HepG2 (cell line): ENCODE measurements at regions not wholly inside any gene's neighbourhood (a gene's known extent, or its start where the extent isn't known, plus 50 kb on each side); places are given as distances from the start of the nearest gene placed in this dataset.

Experiments
- ATAC-seq: fragments of 200-7000 bp; cut with Tn5 transposase; 3 replicates; pipeline ENCODE4 v1.9.1; 2020; ENCODE audit warnings: mild to moderate bottlenecking, moderate library complexity
- BruUV-seq: library from RNA; stranded (reverse); fragments of 400-500 nt; replicated peaks from 2 replicates; lab custom pipeline; 2021; lab: Mats Ljungman, UMichigan
- CTCF ChIA-PET: fragments of 300-600 bp; formaldehyde crosslinking; extraction: SDS; loops from one replicate; lab custom pipeline; 2021; ENCODE audit warnings: low total read pairs, inconsistent platforms, low intra/inter-chr PET ratio; lab: Yijun Ruan, JAX
- POLR2A ChIA-PET: fragments of 350-600 bp; sonication (Branson Sonifier 250); formaldehyde crosslinking; loops from one replicate; lab custom pipeline; 2020; ENCODE audit warnings: antibody characterized with exemption, inconsistent platforms; lab: Yijun Ruan, JAX
- DNase-seq: peaks from one replicate; pipeline ENCODE4 v3.0.0-alpha.2; 2015; ENCODE audit warnings: low spot score
- FAIRE-seq: peaks from 3 replicates; lab custom pipeline; 2011; peaks lifted over from hg19 to GRCh38; lab: Jason Lieb, UNC
- H2AFZ ChIP-seq: one replicate; pipeline ENCODE4 v1.6.1; 2011; ENCODE audit warnings: low read length, inconsistent platforms
- H3K27ac ChIP-seq: fragments of 300-600 bp; 3 replicates; pipeline ENCODE4 v1.8.0; 2011; ENCODE audit warnings: mixed run types, mild to moderate bottlenecking, mixed read lengths, low read length, inconsistent platforms; ENCODE audit not compliant: insufficient read depth; ENCODE audit errors: extremely low read length
- H3K27me3 ChIP-seq, 2 experiments: fragments of 200-600 bp in 1 of 2; 2 replicates in 1 of 2; 3 replicates in 1 of 2; pipeline versions ENCODE4 v1.6.0 to v1.8.0; 2011; ENCODE audit warnings: low read length in 2 of 2, mild to moderate bottlenecking in 2 of 2, moderate library complexity in 2 of 2, inconsistent platforms in 1 of 2; ENCODE audit not compliant: insufficient read depth in 2 of 2, control insufficient read depth in 1 of 2
- H3K36me3 ChIP-seq, 2 experiments: fragments of 200-600 bp in 1 of 2; replicated peaks in 1 of 2; 2 replicates in 1 of 2; 3 replicates in 1 of 2; pipeline versions ENCODE4 v1.5.1 to v1.8.0; 2011; ENCODE audit warnings: low read length in 2 of 2, inconsistent platforms in 1 of 2; ENCODE audit not compliant: insufficient read depth in 2 of 2, control insufficient read depth in 1 of 2
- H3K4me1 ChIP-seq: 2 replicates; pipeline ENCODE4 v1.5.1; 2012; ENCODE audit warnings: low read length, inconsistent platforms; ENCODE audit not compliant: insufficient read depth
- H3K4me2 ChIP-seq: 2 replicates; pipeline ENCODE4 v1.6.0; 2011; ENCODE audit warnings: low read depth, low read length, inconsistent platforms
- H3K4me3 ChIP-seq, 3 experiments: fragments of 200-600 bp in 1 of 3; sonication (generic), shearing (Covaris generic) in 1 of 3; replicated peaks in 1 of 3; 2 replicates each; pipeline ENCODE4 v1.5.1; 2011 to 2016; ENCODE audit warnings: low read length in 3 of 3, inconsistent platforms in 2 of 3, low read depth in 2 of 3, mild to moderate bottlenecking in 2 of 3, control low read depth in 1 of 3, mixed read lengths in 1 of 3; ENCODE audit not compliant: insufficient read depth in 1 of 3
- H3K79me2 ChIP-seq: one replicate; pipeline ENCODE4 v1.6.1; 2011; ENCODE audit warnings: low read length, inconsistent platforms; ENCODE audit not compliant: insufficient read depth
- H3K9ac ChIP-seq: 2 replicates; pipeline ENCODE4 v1.6.0; 2011; ENCODE audit warnings: mild to moderate bottlenecking, low read depth, low read length, inconsistent platforms; ENCODE audit not compliant: insufficient read depth
- H3K9me3 ChIP-seq: 2 replicates; pipeline ENCODE4 v1.5.1; 2012; ENCODE audit warnings: mild to moderate bottlenecking, low read length
- H4K20me1 ChIP-seq: 2 replicates; pipeline ENCODE4 v1.6.0; 2011; ENCODE audit warnings: inconsistent platforms, mild to moderate bottlenecking, low read length, moderate library complexity; ENCODE audit not compliant: insufficient read depth
- FOSL2 ChIP-seq: sonication (generic); formaldehyde crosslinking; IDR thresholded peaks from 2 replicates; pipeline ENCODE4 v1.4.0; 2020; ENCODE audit warnings: missing genetic modification reagents
- FOXC1 ChIP-seq: sonication (generic); formaldehyde crosslinking; IDR thresholded peaks from 2 replicates; pipeline ENCODE4 v1.8.0; 2022; ENCODE audit warnings: mild to moderate bottlenecking, missing genetic modification reagents, borderline replicate concordance
- GLMP ChIP-seq: sonication (generic); formaldehyde crosslinking; IDR thresholded peaks from 2 replicates; pipeline ENCODE4 v1.9.0; 2021; ENCODE audit warnings: missing genetic modification reagents, mild to moderate bottlenecking, borderline replicate concordance
- MYPOP ChIP-seq: sonication (generic); formaldehyde crosslinking; IDR thresholded peaks from 2 replicates; pipeline ENCODE4 v1.8.1; 2023; ENCODE audit warnings: mild to moderate bottlenecking, moderate library complexity, missing genetic modification reagents
- NR3C1 ChIP-seq: sonication (generic); formaldehyde crosslinking; IDR thresholded peaks from 2 replicates; pipeline ENCODE4 v1.4.0; 2020; ENCODE audit warnings: missing genetic modification reagents
- PAXIP1 ChIP-seq: sonication (generic); formaldehyde crosslinking; conservative IDR thresholded peaks from 2 replicates; pipeline ENCODE4 v1.4.0; 2020; ENCODE audit warnings: mild to moderate bottlenecking, missing genetic modification reagents, moderate library complexity
- SALL1 ChIP-seq: sonication (generic); formaldehyde crosslinking; IDR thresholded peaks from 2 replicates; pipeline ENCODE4 v1.8.0; 2022; ENCODE audit warnings: mild to moderate bottlenecking, missing genetic modification reagents
- WIZ ChIP-seq: sonication (generic); formaldehyde crosslinking; IDR thresholded peaks from 2 replicates; pipeline ENCODE4 v1.5.1; 2020; ENCODE audit warnings: mild to moderate bottlenecking, missing genetic modification reagents
- YY1 ChIP-seq: IDR thresholded peaks from 2 replicates; pipeline ENCODE4 v1.6.1; 2011; ENCODE audit warnings: low read length, low read depth, moderate library complexity, mild to moderate bottlenecking; ENCODE audit not compliant: insufficient read depth, insufficient replicate concordance
- ZMAT5 ChIP-seq: sonication (generic); formaldehyde crosslinking; IDR thresholded peaks from 2 replicates; pipeline ENCODE4 v1.5.0; 2020; ENCODE audit warnings: mild to moderate bottlenecking, low read depth, missing genetic modification reagents, borderline replicate concordance
- ZNF232 ChIP-seq: sonication (generic); formaldehyde crosslinking; IDR thresholded peaks from 2 replicates; pipeline ENCODE4 v1.4.0; 2020; ENCODE audit warnings: missing genetic modification reagents, borderline replicate concordance
- ZNF598 ChIP-seq: sonication (generic); formaldehyde crosslinking; IDR thresholded peaks from 2 replicates; pipeline ENCODE4 v1.5.1; 2020; ENCODE audit warnings: mild to moderate bottlenecking, missing genetic modification reagents, borderline replicate concordance
- ZNF660 ChIP-seq: sonication (generic); formaldehyde crosslinking; IDR thresholded peaks from 2 replicates; pipeline ENCODE4 v1.5.1; 2020; ENCODE audit warnings: mild to moderate bottlenecking, low read depth, missing genetic modification reagents, borderline replicate concordance
- ZNF773 ChIP-seq: sonication (generic); formaldehyde crosslinking; IDR thresholded peaks from 2 replicates; pipeline ENCODE4 v1.4.0; 2020; ENCODE audit warnings: missing genetic modification reagents, borderline replicate concordance
- ZNF781 ChIP-seq: sonication (generic); formaldehyde crosslinking; IDR thresholded peaks from 2 replicates; pipeline ENCODE4 v1.5.1; 2020; ENCODE audit warnings: borderline replicate concordance, mild to moderate bottlenecking, missing genetic modification reagents; ENCODE audit errors: not compliant biosample characterization
- ZNF788 ChIP-seq: sonication (generic); formaldehyde crosslinking; IDR thresholded peaks from 2 replicates; pipeline ENCODE4 v1.5.0; 2020; ENCODE audit warnings: mild to moderate bottlenecking, missing genetic modification reagents, borderline replicate concordance
- ZNF83 ChIP-seq: sonication (generic); formaldehyde crosslinking; IDR thresholded peaks from 2 replicates; pipeline ENCODE4 v1.4.0; 2020; ENCODE audit warnings: missing genetic modification reagents, mild to moderate bottlenecking, borderline replicate concordance
- WGBS: methylation state at CpG from one replicate; pipeline ENCODE4 v1.1.6; 2017; ENCODE audit warnings: low lambda C conversion rate; 5-methylcytosine and 5-hydroxymethylcytosine counted together
- in situ Hi-C: cut with HindIII; loops from 2 replicates; pipeline ENCODE4 v1.10.0; 2017; ENCODE audit warnings: low pct_unique_long_range_greater_than_20kb; ENCODE audit not compliant: extremely low pct_ligation_motif_present
- intact Hi-C: fragments of 100-400 bp; cut with micrococcal nuclease; formaldehyde crosslinking; loops from one replicate; pipeline ENCODE4 v1.10.0; 2022; ENCODE audit not compliant: unreplicated experiment

- DNase-seq, result no peak
- no peak overlapping the region for H3K4me2 ChIP-seq
- H2AFZ ChIP-seq, result no peak overlapping the region
- H3K27ac ChIP-seq, result no peak overlapping the region
- TF ChIP-seq ZNF781 (CRISPR knock-in tag) (no peak), ZNF660 (CRISPR knock-in tag) (no peak), GLMP (CRISPR knock-in tag) (no peak), YY1 (no peak), ZMAT5 (CRISPR knock-in tag) (no peak), NR3C1 (CRISPR knock-in tag) (no peak), SALL1 (no peak), ZNF83 (CRISPR knock-in tag) (no peak), MYPOP (no peak), WIZ (CRISPR knock-in tag) (no peak), FOSL2 (CRISPR knock-in tag) (no peak), PAXIP1 (CRISPR knock-in tag) (no peak), ZNF773 (no peak), ZNF788 (CRISPR knock-in tag) (no peak), ZNF232 (CRISPR knock-in tag) (no peak), FOXC1 (CRISPR knock-in tag) (no peak), ZNF598 (CRISPR knock-in tag) (no peak)
- intact Hi-C loops, result no loop called here
- FAIRE-seq, result no peak
- ChIA-PET CTCF (no interaction called here), POLR2A (no interaction called here)
- H3K9me3 ChIP-seq, result no peaks in the 10 kb centered on the region
- no peaks in the 10 kb centered on the region for H3K79me2 ChIP-seq
- no peak for ATAC-seq
- H3K4me3 ChIP-seq, result no peak overlapping the region
- WGBS, result 0% methylated on average over 1 of the region's 1 CpG
- no peaks in the 10 kb centered on the region for H3K4me1 ChIP-seq
- no peak overlapping the region for H3K9ac ChIP-seq
- in situ Hi-C loops, result no loop called here
- H3K36me3 ChIP-seq, result no peaks in the 10 kb centered on the region
- H4K20me1 ChIP-seq, result no peaks in the 10 kb centered on the region
- no peaks in the 10 kb centered on the region for H3K27me3 ChIP-seq
- BruUV-seq, result no TSS peak
Observed at GRCh38 chr12:77345336-77345735, 280.0 kb upstream of the E2F7 start.
